CD4-positive, alpha-beta T cell treated with Interleukin-15 for 1 hour (primary cell): ENCODE measurements at regions not wholly inside any gene's neighbourhood (a gene's known extent, or its start where the extent isn't known, plus 50 kb on each side); places are given as distances from the start of the nearest gene placed in this dataset.
"Not testable (repeated sequence)": the region's sequence is repeated elsewhere in the genome, so short reads cannot be mapped to it uniquely, and the experiment has no call there.

Source experiments
- DNase-seq: peaks from one replicate; pipeline ENCODE4 v3.0.0-alpha.2; 2020

DNA sequence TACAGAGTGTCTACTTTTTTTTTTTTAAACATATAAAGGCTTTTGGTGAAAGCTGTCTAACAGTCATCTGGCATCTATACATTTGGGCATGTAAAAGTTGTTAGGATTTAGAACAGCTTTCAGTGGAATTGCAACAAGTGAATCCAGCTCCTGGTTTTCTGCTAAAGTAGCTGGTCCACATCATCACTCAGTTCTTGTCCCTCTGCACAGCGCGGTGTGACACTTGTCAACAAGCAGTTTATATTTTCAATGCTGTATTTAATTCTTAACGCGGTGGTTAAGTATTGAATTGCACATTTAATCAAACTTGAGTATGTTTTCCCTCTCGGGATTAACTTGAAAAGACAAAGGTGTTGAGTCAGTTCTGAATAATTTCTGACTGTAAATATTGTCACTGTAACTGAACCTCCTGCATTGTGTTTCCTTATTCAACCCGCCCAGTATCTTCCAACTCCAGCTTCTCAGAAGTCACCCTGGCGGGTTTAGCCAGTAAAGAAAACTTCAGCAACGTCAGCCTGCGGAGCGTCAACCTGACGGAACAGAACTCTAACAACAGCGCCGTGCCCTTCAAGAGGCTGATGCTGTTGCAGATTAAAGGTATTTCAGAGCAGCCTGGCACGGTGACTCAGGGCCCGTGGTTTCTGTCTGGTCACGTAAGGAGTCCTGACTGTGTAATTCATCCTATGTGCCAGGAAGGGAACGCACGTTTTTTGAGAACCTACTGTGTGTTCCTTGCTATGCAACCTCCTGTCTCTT, 66.1 kb upstream of the LYZL2 start:
- DNase-seq = peak; percentile 68

- no peak for DNase-seq
These were observed 65.1 kb upstream of the LYZL2 start for GRCh38 chr10:30694518-30695228.

DNA sequence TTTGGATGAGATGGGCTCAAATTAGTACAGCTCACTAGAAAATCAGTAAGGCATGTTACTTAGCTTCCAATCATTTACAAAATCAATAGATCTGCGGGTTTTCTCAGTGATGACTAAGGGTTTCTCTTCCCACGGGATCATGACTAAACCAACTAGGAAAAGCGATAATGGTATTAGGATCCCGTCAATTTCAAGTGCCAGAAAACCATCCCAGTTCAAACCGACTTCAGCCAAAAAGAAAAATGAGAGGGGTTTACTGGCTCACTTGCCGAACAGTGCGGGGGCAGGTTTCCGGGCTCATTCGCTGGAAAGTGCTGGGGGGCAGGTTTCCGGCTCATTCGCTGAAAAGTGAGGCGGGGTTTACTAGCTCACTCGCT, 62.1 kb upstream of the LYZL2 start:
- DNase-seq = no peak

- DNase-seq = not testable (repeated sequence)
These were observed 61.5 kb upstream of the LYZL2 start for GRCh38 chr10:30690948-30691638.

DNA sequence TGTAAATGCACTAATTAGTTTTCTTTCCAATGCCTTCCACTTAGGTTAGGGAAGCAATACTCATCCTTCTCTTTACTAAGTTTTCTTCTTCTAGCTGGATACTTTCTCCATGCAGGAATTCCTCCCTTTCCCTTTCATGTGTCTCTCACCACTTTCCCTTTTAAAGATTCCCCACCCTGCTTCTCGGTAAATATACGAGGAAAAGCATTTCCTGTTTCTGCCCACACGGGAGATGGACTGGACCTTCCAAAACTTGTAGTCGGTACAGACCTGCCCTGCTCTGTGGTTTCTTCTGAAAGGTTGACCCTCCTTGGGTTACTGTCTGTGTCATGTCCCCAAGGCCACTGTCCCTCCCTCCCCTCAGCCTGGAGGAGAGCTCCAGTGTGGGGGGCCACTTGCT, 58.9 kb upstream of the LYZL2 start:
- no peak for DNase-seq

DNA sequence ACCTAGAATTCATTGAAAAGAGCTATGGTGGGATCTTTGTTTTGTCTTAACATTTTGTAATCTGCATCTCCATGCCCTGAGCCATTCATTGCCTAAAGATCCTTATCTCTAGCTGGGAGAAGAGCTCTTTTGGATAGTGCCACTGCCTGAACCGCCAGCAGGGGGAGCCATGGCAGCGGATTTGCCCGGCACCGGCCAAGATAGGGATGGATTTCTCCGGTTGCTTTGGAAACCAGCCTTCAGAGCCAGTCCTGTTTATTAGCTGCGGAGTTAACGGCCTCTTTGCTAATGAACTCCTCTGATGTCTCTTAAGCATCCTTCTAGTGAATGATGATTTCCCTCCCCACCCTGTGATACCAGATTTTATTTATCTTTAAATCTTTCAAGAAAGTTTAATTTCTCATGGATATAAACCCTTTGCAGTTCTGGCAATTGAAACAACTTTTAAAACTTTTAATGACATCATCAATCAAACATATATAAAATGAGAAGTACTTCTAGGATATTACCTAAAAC, 58.2 kb upstream of the LYZL2 start:
- DNase-seq = peak; percentile 66

DNA sequence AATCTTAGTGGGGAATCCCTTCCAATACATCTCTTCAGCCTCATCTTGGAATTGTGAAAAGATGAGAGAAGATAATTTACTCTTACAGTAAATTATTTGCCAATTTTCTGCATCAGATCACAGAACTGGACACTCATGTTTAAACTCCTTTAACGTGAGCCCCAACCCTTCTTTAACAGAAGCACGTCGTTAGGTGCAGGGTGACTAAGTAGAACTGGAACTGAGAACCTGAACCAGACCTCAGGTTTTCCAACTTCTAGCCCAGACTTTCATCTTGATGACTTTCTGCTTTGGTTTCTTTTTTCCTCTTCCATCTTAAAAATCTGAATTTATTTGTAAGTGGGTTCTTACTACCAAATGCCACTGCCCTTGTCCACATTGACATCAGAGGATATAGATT, 57.2 kb upstream of the LYZL2 start:
- no peak for DNase-seq

- DNase-seq = no peak
These were observed 53.9 kb upstream of the LYZL2 start for GRCh38 chr10:30683496-30683895.

DNA sequence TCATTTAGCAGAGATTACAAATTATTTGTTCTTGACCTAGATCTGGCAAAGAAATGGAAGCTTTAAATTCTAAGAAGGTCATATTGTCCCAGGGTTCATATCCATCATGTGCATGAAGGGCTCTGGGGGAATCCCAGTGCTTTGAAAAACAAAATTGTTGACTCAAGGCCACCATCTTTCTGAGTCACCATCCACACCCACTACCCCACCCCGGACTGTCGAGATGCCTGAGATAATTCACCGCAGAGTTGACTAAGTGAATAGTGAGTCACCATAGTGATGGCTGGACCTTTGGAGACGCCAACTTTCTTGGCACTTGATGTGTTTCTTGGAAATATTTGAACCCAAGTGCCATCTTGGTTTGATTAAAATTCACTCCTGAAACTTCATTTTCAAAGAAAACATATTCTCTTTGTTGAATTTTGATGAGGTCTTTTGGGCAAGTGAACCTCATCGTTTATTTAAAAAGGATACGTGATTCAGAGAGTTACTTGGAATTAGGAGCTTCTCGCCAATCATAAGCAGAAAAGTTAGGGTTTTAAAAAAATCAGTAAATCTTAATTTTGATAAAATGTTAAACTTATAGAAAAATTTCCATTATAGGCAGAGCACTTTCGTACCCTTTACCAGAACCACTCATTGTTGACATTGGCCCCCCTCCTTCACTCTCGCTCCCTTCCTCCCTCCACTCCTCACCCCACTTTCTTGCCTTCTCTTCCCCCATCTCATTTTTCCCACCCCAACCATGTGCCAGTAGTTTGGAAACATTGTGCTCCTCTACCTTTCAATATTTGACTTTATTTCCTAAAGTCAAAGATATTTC, 53.0 kb upstream of the LYZL2 start:
- peak; percentile 30 for DNase-seq

DNA sequence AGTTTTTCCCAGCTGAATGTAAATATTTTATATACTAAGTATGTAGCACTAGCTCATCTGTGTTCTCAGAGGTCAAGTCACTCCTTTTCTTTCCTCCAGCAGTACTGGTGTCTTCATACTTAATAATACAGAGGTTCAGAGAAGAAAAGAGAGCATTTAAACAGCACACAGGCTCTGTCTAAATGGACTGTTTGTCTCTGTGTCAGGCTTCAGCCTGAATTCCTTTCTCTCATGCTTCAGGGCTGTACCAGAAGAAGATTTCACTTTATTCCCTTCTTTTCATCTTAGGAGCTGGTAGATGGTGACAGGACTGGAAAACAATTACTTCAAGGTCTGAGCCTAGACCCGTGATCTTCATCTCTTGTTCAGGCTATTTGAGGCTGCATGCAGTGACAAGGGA, 51.4 kb upstream of the LYZL2 start:
- no peak for DNase-seq
